Upper lobe of left lung (tissue), 4 donors: ENCODE measurements at regions not wholly inside any gene's neighbourhood (a gene's known extent, or its start where the extent isn't known, plus 50 kb on each side); places are given as distances from the start of the nearest gene placed in this dataset.

Experiments used
- CTCF ChIP-seq, 6 experiments: fragments of 450-650 bp in 4 of 6; fragments of 200-600 bp in 2 of 6; sonication (generic) in 2 of 6; IDR thresholded peaks; one replicate each; pipeline ENCODE4 v1.5.1; 2016 to 2019; ENCODE audit warnings: antibody characterized with exemption in 6 of 6
- POLR2A ChIP-seq, 4 donors: fragments of 450-650 bp; IDR thresholded peaks; one replicate each; pipeline ENCODE4 v1.5.1; 2016 to 2017; ENCODE audit warnings: antibody characterized with exemption in 4 of 4, mild to moderate bottlenecking in 2 of 4

- TF ChIP-seq CTCF (IDR thresholded peaks at IDR 0.05) = no peak
- no peak for TF ChIP-seq POLR2A (IDR thresholded peaks at IDR 0.05)
Observed at GRCh38 chr1:9424261-9424660, 115.0 kb upstream of the SLC25A33 start.
